Keratinocyte (primary cell): ENCODE measurements at regions not wholly inside any gene's neighbourhood (a gene's known extent, or its start where the extent isn't known, plus 50 kb on each side); places are given as distances from the start of the nearest gene placed in this dataset.
"Not testable (repeated sequence)": the region's sequence is repeated elsewhere in the genome, so short reads cannot be mapped to it uniquely, and the experiment has no call there.

Experiments
- CTCF ChIP-seq, 3 experiments: IDR thresholded peaks in 1 of 3; conservative IDR thresholded peaks in 1 of 3; optimal IDR thresholded peaks in 1 of 3; 2 replicates in 2 of 3; 3 replicates in 1 of 3; pipeline versions ENCODE3 to v1.5.1; 2011; ENCODE audit warnings: low read length in 3 of 3, mild to moderate bottlenecking in 3 of 3, moderate library complexity in 2 of 3, control low read depth in 1 of 3, inconsistent platforms in 1 of 3; ENCODE audit not compliant: insufficient read depth in 2 of 3; ENCODE audit errors: extremely low read depth in 1 of 3
- EZH2 ChIP-seq: IDR thresholded peaks from one replicate; pipeline ENCODE4 v1.6.1; 2012; ENCODE audit warnings: inconsistent platforms, mild to moderate bottlenecking, low read length, moderate library complexity

DNA sequence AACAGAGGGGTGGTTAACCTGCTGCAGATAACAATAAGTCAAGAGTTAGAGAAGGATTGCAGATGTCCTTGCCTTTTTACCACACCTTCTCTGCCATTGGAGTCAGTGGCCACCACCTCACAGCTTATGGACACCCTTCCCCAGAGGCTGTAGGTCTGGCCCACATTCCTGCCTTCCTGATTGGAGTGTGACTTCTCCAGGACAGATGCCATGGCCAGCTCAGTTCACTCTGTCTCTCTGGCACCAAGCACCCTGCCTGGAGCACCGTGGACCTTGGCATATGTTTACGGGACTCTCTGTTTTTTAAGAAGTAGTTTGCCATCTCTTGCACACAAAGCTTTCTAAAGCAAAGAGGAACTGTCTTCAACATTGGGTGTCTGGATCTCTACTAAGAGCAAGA, 323.8 kb downstream of the BCL2L11 start:
- TF ChIP-seq CTCF (optimal IDR thresholded peaks at IDR 0.05 in 1 of 3, IDR thresholded peaks at IDR 0.05 in 1 of 3, conservative IDR thresholded peaks at IDR 0.05 in 1 of 3; ENCODE audit: extremely low read depth in 1 of 3, insufficient read depth in 2 of 3, low read length in 3 of 3); EZH2: not testable (repeated sequence)
